GM23338 (cell line): ENCODE measurements at regions not wholly inside any gene's neighbourhood (a gene's known extent, or its start where the extent isn't known, plus 50 kb on each side); places are given as distances from the start of the nearest gene placed in this dataset.

ENCODE experiments used
- ATAC-seq: fragments of 200-7000 bp; cut with Tn5 transposase; 3 replicates; pipeline ENCODE4 v1.9.1; 2020
- DNase-seq: peaks from one replicate; pipeline ENCODE4 v3.0.0-alpha.2; 2015; ENCODE audit warnings: low spot score
- H2AFZ ChIP-seq: fragments of 200-600 bp; sonication (generic); 2 replicates; pipeline ENCODE4 v1.8.0; 2016; ENCODE audit warnings: antibody characterized with exemption, mild to moderate bottlenecking, moderate library complexity
- H3F3A ChIP-seq: fragments of 200-600 bp; sonication (generic); replicated peaks from 2 replicates; pipeline ENCODE4 v1.8.0; 2017; ENCODE audit warnings: antibody characterized with exemption, mixed run types, low read depth
- H3K27ac ChIP-seq: fragments of 200-600 bp; sonication (generic); 2 replicates; pipeline ENCODE4 v1.6.1; 2016; ENCODE audit warnings: low read depth
- H3K27me3 ChIP-seq: fragments of 200-600 bp; sonication (generic); 2 replicates; pipeline ENCODE4 v1.8.0; 2016; ENCODE audit warnings: mild to moderate bottlenecking, mixed run types, moderate library complexity; ENCODE audit not compliant: insufficient read depth
- H3K36me3 ChIP-seq: fragments of 200-600 bp; sonication (generic); 2 replicates; pipeline ENCODE4 v1.8.0; 2016; ENCODE audit warnings: mild to moderate bottlenecking; ENCODE audit not compliant: insufficient read depth
- H3K4me1 ChIP-seq: fragments of 200-600 bp; sonication (generic); 2 replicates; pipeline ENCODE4 v1.8.0; 2016; ENCODE audit warnings: mild to moderate bottlenecking, moderate library complexity; ENCODE audit not compliant: insufficient read depth
- H3K4me2 ChIP-seq: fragments of 200-600 bp; sonication (generic); 2 replicates; pipeline ENCODE4 v1.7.1; 2017; ENCODE audit warnings: mixed run types
- H3K4me3 ChIP-seq: fragments of 200-600 bp; sonication (generic); 2 replicates; pipeline ENCODE4 v1.6.1; 2016; ENCODE audit warnings: mixed run types
- H3K79me2 ChIP-seq: fragments of 200-600 bp; sonication (generic); replicated peaks from 2 replicates; pipeline ENCODE4 v1.8.0; 2017; ENCODE audit warnings: mild to moderate bottlenecking; ENCODE audit not compliant: insufficient read depth
- H3K9me2 ChIP-seq: fragments of 200-600 bp; sonication (generic); 2 replicates; pipeline ENCODE4 v1.8.0; 2017; ENCODE audit not compliant: insufficient read depth
- H4K20me1 ChIP-seq: fragments of 200-600 bp; sonication (generic); replicated peaks from 2 replicates; pipeline ENCODE4 v1.8.0; 2017; ENCODE audit warnings: mild to moderate bottlenecking; ENCODE audit not compliant: insufficient read depth
- H3K27ac Mint-ChIP-seq: 2 replicates; pipeline ENCODE4 v1.8.0; 2020; ENCODE audit warnings: inconsistent platforms, mild to moderate bottlenecking, moderate library complexity, mixed read lengths
- H3K27me3 Mint-ChIP-seq: 3 replicates; pipeline ENCODE4 v1.8.0; 2022; ENCODE audit warnings: low read depth, mild to moderate bottlenecking, moderate library complexity, mixed read lengths, inconsistent platforms; ENCODE audit not compliant: insufficient read depth, poor library complexity
- H3K36me3 Mint-ChIP-seq: 3 replicates; pipeline ENCODE4 v1.8.0; 2021; ENCODE audit warnings: low read depth, mild to moderate bottlenecking, inconsistent platforms, moderate library complexity, mixed read lengths
- H3K4me1 Mint-ChIP-seq: 3 replicates; pipeline ENCODE4 v1.8.0; 2020; ENCODE audit warnings: mild to moderate bottlenecking, inconsistent platforms, mixed read lengths
- H3K4me3 Mint-ChIP-seq: 3 replicates; pipeline ENCODE4 v1.8.0; 2021; ENCODE audit warnings: moderate library complexity, mild to moderate bottlenecking, inconsistent platforms, mixed read lengths
- H3K9me3 Mint-ChIP-seq: 3 replicates; pipeline ENCODE4 v1.8.0; 2020; ENCODE audit warnings: moderate library complexity, mild to moderate bottlenecking, inconsistent platforms, mixed read lengths
- CREB1 ChIP-seq: fragments of 250-450 bp; sonication (Bioruptor Pico); IDR thresholded peaks from 2 replicates; pipeline ENCODE4 v1.5.0; 2020; ENCODE audit warnings: low read depth, mild to moderate bottlenecking, moderate library complexity
- CTCF ChIP-seq, 2 experiments: fragments of 200-600 bp in 1 of 2; sonication (generic) in 1 of 2; conservative IDR thresholded peaks; 2 replicates each; pipeline versions ENCODE4 v1.5.1 to v1.6.1; 2016 to 2017; ENCODE audit warnings: antibody characterized with exemption in 2 of 2, low read depth in 2 of 2, mild to moderate bottlenecking in 2 of 2, moderate library complexity in 1 of 2
- ETS1 ChIP-seq: IDR thresholded peaks from 2 replicates; pipeline ENCODE4 v1.6.1; 2016; ENCODE audit warnings: antibody characterized with exemption
- EZH2 ChIP-seq: fragments of 200-600 bp; sonication (generic); IDR thresholded peaks from one replicate; pipeline ENCODE4 v1.8.0; 2017; ENCODE audit warnings: antibody characterized with exemption, mild to moderate bottlenecking, low read depth; ENCODE audit not compliant: unreplicated experiment
- EZH2phosphoT487 ChIP-seq: fragments of 200-600 bp; sonication (generic); IDR thresholded peaks from one replicate; pipeline ENCODE4 v1.8.1; 2018; ENCODE audit warnings: antibody characterized with exemption; ENCODE audit not compliant: unreplicated experiment
- JUNB ChIP-seq: IDR thresholded peaks from one replicate; pipeline ENCODE4 v1.6.1; 2016; ENCODE audit warnings: antibody characterized with exemption; ENCODE audit not compliant: unreplicated experiment
- NANOG ChIP-seq: IDR thresholded peaks from 2 replicates; pipeline ENCODE4 v1.6.1; 2016; ENCODE audit warnings: antibody characterized with exemption, borderline replicate concordance
- POLR2AphosphoS5 ChIP-seq: IDR thresholded peaks from 2 replicates; pipeline ENCODE4 v1.6.1; 2016; ENCODE audit warnings: antibody characterized with exemption, low read depth
- REST ChIP-seq: IDR thresholded peaks from one replicate; pipeline ENCODE4 v1.6.1; 2018; ENCODE audit warnings: antibody characterized with exemption; ENCODE audit not compliant: unreplicated experiment
- STAT1 ChIP-seq: IDR thresholded peaks from one replicate; pipeline ENCODE4 v1.6.1; 2016; ENCODE audit warnings: antibody characterized with exemption; ENCODE audit not compliant: unreplicated experiment
- ZNF114 ChIP-seq: fragments of 250-450 bp; sonication (Bioruptor Pico); IDR thresholded peaks from 2 replicates; pipeline ENCODE4 v1.5.0; 2020; ENCODE audit warnings: mild to moderate bottlenecking, moderate library complexity
- ZNF331 ChIP-seq: fragments of 250-450 bp; sonication (Bioruptor Pico); IDR thresholded peaks from 2 replicates; pipeline ENCODE4 v1.5.0; 2020; ENCODE audit warnings: low read depth, mild to moderate bottlenecking, moderate library complexity
- ZNF462 ChIP-seq: fragments of 250-450 bp; sonication (Bioruptor Pico); IDR thresholded peaks from 2 replicates; pipeline ENCODE4 v1.5.0; 2020; ENCODE audit warnings: mild to moderate bottlenecking, moderate library complexity

- Histone ChIP-seq H4K20me1 (no peaks in the 10 kb centered on the region), H3K4me2 (no peak overlapping the region), H3K4me3 (no peak overlapping the region), H3K4me1 (peaks cover 10% of the 10 kb centered on the region), H3K27me3 (no peaks in the 10 kb centered on the region), H3K27ac (no peak overlapping the region), H3K36me3 (no peaks in the 10 kb centered on the region), H3F3A (no peaks in the 10 kb centered on the region), H2AFZ (no peak overlapping the region), H3K9me2 (no peaks in the 10 kb centered on the region), H3K79me2 (no peaks in the 10 kb centered on the region)
- no peak for DNase-seq
- no peak for ATAC-seq
- Mint-ChIP-seq H3K4me3 (no peak overlapping the region), H3K4me1 (peaks cover 33% of the 10 kb centered on the region), H3K27me3 (peaks cover 6% of the 10 kb centered on the region), H3K27ac (no peak overlapping the region), H3K9me3 (no peaks in the 10 kb centered on the region), H3K36me3 (no peaks in the 10 kb centered on the region)
- TF ChIP-seq EZH2phosphoT487 (no peak), EZH2 (no peak), ZNF462 (CRISPR knock-in tag) (no peak), STAT1 (no peak), ETS1 (no peak), REST (no peak), CTCF (conservative IDR thresholded peaks at IDR 0.05; ENCODE audit: low read depth in 2 of 2) (no peak), POLR2AphosphoS5 (no peak), CREB1 (CRISPR knock-in tag) (no peak), JUNB (no peak), ZNF114 (CRISPR knock-in tag) (no peak), NANOG (no peak), ZNF331 (no peak)
Measured at GRCh38 chrX:46319750-46320149, 225.5 kb downstream of the ZNF674 start.
